OCI-LY1 (cell line): ENCODE measurements at regions not wholly inside any gene's neighbourhood (a gene's known extent, or its start where the extent isn't known, plus 50 kb on each side); places are given as distances from the start of the nearest gene placed in this dataset.

ENCODE experiments used
- CTCF ChIP-seq: fragments of 200-600 bp; sonication (generic), shearing (Covaris generic); IDR thresholded peaks from 2 replicates; pipeline ENCODE4 v1.5.1; 2017; ENCODE audit warnings: mild to moderate bottlenecking, antibody characterized with exemption, low read length, moderate library complexity, mixed read lengths
- EZH2 ChIP-seq: fragments of 200-600 bp; sonication (generic), shearing (Covaris generic); IDR thresholded peaks from 2 replicates; pipeline ENCODE4 v1.8.0; 2017; ENCODE audit warnings: borderline replicate concordance, mixed run types, mild to moderate bottlenecking, antibody characterized with exemption, low read length, moderate library complexity, mixed read lengths

- TF ChIP-seq CTCF = peak; percentile 29
- TF ChIP-seq EZH2 = no peak
These were observed 81.9 kb downstream of the BUB3 start for GRCh38 chr10:123236126-123236525.
